Keratinocyte (primary cell): ENCODE measurements at regions not wholly inside any gene's neighbourhood (a gene's known extent, or its start where the extent isn't known, plus 50 kb on each side); places are given as distances from the start of the nearest gene placed in this dataset.

Experiments used
- EZH2 ChIP-seq: IDR thresholded peaks from one replicate; pipeline ENCODE4 v1.6.1; 2012; ENCODE audit warnings: inconsistent platforms, mild to moderate bottlenecking, low read length, moderate library complexity
- TF ChIP-seq, protein P1 (sequence below), 3 experiments: IDR thresholded peaks in 1 of 3; conservative IDR thresholded peaks in 1 of 3; optimal IDR thresholded peaks in 1 of 3; 2 replicates in 2 of 3; 3 replicates in 1 of 3; pipeline versions ENCODE3 to v1.5.1; 2011; ENCODE audit warnings: low read length in 3 of 3, mild to moderate bottlenecking in 3 of 3, moderate library complexity in 2 of 3, control low read depth in 1 of 3, inconsistent platforms in 1 of 3; ENCODE audit not compliant: insufficient read depth in 2 of 3; ENCODE audit errors: extremely low read depth in 1 of 3

DNA sequence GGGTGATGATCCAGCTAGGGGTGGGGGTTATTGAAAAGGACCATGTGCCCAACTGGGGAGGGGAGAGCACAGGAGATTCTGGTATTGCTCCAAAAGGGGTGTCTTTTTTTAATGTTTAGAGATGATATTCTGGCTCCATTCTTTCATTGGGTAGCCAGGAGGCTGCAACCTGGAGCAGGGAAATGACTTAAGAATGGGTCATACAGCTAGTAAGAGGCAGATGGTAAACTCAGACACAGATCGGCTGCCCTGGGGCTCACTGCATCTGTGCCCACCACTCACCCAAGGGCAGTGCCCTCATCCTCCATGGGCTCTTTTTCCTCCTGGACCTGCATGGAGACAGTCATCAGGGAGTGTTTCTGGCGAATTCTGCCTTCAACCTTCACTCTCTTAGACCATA lies 302.0 kb upstream of the PRDM1 start:
- TF ChIP-seq, protein P1, sequence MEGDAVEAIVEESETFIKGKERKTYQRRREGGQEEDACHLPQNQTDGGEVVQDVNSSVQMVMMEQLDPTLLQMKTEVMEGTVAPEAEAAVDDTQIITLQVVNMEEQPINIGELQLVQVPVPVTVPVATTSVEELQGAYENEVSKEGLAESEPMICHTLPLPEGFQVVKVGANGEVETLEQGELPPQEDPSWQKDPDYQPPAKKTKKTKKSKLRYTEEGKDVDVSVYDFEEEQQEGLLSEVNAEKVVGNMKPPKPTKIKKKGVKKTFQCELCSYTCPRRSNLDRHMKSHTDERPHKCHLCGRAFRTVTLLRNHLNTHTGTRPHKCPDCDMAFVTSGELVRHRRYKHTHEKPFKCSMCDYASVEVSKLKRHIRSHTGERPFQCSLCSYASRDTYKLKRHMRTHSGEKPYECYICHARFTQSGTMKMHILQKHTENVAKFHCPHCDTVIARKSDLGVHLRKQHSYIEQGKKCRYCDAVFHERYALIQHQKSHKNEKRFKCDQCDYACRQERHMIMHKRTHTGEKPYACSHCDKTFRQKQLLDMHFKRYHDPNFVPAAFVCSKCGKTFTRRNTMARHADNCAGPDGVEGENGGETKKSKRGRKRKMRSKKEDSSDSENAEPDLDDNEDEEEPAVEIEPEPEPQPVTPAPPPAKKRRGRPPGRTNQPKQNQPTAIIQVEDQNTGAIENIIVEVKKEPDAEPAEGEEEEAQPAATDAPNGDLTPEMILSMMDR (optimal IDR thresholded peaks at IDR 0.05 in 1 of 3, IDR thresholded peaks at IDR 0.05 in 1 of 3, conservative IDR thresholded peaks at IDR 0.05 in 1 of 3; ENCODE audit: extremely low read depth in 1 of 3, insufficient read depth in 2 of 3, low read length in 3 of 3) = no peak
- TF ChIP-seq EZH2 = no peak
